ENCODE measurements at regions not wholly inside any gene's neighbourhood (a gene's known extent, or its start where the extent isn't known, plus 50 kb on each side); places are given as distances from the start of the nearest gene placed in this dataset.
"Not testable (repeated sequence)": the region's sequence is repeated elsewhere in the genome, so short reads cannot be mapped to it uniquely, and the experiment has no call there.

DNA sequence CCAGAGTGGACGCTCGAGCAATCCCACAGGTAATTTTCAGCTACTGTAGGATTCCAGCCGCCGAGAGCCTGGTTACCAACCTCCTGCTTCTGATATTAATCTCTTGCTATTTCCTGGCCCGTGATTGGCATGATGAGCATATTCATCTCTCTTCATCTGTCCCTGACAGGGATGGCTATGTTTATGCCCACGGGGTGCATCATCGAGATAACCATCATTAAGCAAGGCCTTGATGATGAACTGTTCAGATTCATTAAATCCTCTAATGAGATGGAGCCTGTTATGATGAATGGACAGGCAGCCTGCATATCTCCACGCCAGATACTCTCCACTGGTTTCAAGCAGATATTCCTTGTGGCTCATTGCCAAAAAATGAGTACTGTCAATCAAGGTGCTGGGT lies 227.3 kb downstream of the ZNF37A start:
- TF ChIP-seq CTCF (IDR thresholded peaks at IDR 0.05; ENCODE audit: low read depth, low read length, poor library complexity, severe bottlenecking); EZH2phosphoT487 (IDR thresholded peaks at IDR 0.05; ENCODE audit: borderline replicate concordance, low read length): not testable (repeated sequence)
